ENCODE measurements at regions not wholly inside any gene's neighbourhood (a gene's known extent, or its start where the extent isn't known, plus 50 kb on each side); places are given as distances from the start of the nearest gene placed in this dataset.

GRCh38 chr5:114822436-114822835 is 347.3 kb downstream of the TRIM36 start:
- Histone ChIP-seq H4K20me1 (ENCODE audit: insufficient read depth) (no peaks in the 10 kb centered on the region), H3K4me1 (ENCODE audit: control insufficient read depth in 1 of 2, insufficient read depth in 2 of 2, low read length in 2 of 2) (no peaks in the 10 kb centered on the region), H3K9me2 (ENCODE audit: insufficient read depth) (no peaks in the 10 kb centered on the region), H3K36me3 (ENCODE audit: control insufficient read depth in 1 of 2, insufficient read depth in 2 of 2, low read length in 2 of 2) (no peaks in the 10 kb centered on the region), H3K9ac (ENCODE audit: low read length) (no peak overlapping the region), H3K27me3 (ENCODE audit: insufficient read depth, low read length) (no peaks in the 10 kb centered on the region), H3K4me3 (replicated peaks in 1 of 2; ENCODE audit: low read depth in 1 of 2, low read length in 2 of 2) (no peak overlapping the region), H3K9me3 (ENCODE audit: control insufficient read depth in 1 of 2, insufficient read depth in 1 of 2, low read depth in 1 of 2, low read length in 2 of 2) (no peaks in the 10 kb centered on the region), H3K27ac (ENCODE audit: low read depth, low read length) (no peak overlapping the region), H3K4me2 (ENCODE audit: low read length) (no peak overlapping the region), H3K79me2 (ENCODE audit: insufficient read depth, low read length) (no peaks in the 10 kb centered on the region), H2AFZ (ENCODE audit: low read depth, low read length, poor library complexity, severe bottlenecking) (no peak overlapping the region)
- TF ChIP-seq CEBPB (IDR thresholded peaks at IDR 0.05; ENCODE audit: low read depth) (no peak), CTCF (IDR thresholded peaks at IDR 0.05 in 2 of 3, conservative IDR thresholded peaks at IDR 0.05 in 1 of 3; ENCODE audit: borderline replicate concordance in 1 of 3, insufficient read depth in 1 of 3, low read depth in 2 of 3, low read length in 2 of 3) (no peak), SP1 (IDR thresholded peaks at IDR 0.05; ENCODE audit: low read depth) (no peak), ATF3 (IDR thresholded peaks at IDR 0.05) (no peak)
- intact Hi-C loops (cut with micrococcal nuclease), result no loop called here
- no TSS peak for BruUV-seq (replicated peaks)
- DNase-seq (ENCODE audit: low read depth, low spot score) (no peak), ATAC-seq (no peak)
- POLR2A ChIA-PET, result no interaction called here
- CTCF ChIA-PET, result no interaction called here
- RAD21 ChIA-PET (ENCODE audit: low non-redundant PET in 1 of 2, low total read pairs in 2 of 2, uncharacterized antibody in 2 of 2, unreplicated experiment in 2 of 2), result no interaction called here

- Histone ChIP-seq H3K9ac (ENCODE audit: low read length) (no peak overlapping the region), H3K9me3 (ENCODE audit: control insufficient read depth in 1 of 2, insufficient read depth in 1 of 2, low read depth in 1 of 2, low read length in 2 of 2) (no peaks in the 10 kb centered on the region), H4K20me1 (ENCODE audit: insufficient read depth) (no peaks in the 10 kb centered on the region), H3K4me2 (ENCODE audit: low read length) (no peak overlapping the region), H3K9me2 (ENCODE audit: insufficient read depth) (no peaks in the 10 kb centered on the region), H2AFZ (ENCODE audit: low read depth, low read length, poor library complexity, severe bottlenecking) (no peak overlapping the region), H3K27ac (ENCODE audit: low read depth, low read length) (no peak overlapping the region), H3K79me2 (ENCODE audit: insufficient read depth, low read length) (no peaks in the 10 kb centered on the region), H3K36me3 (ENCODE audit: control insufficient read depth in 1 of 2, insufficient read depth in 2 of 2, low read length in 2 of 2) (no peaks in the 10 kb centered on the region), H3K27me3 (ENCODE audit: insufficient read depth, low read length) (peaks cover 51% of the 10 kb centered on the region), H3K4me1 (ENCODE audit: control insufficient read depth in 1 of 2, insufficient read depth in 2 of 2, low read length in 2 of 2) (no peaks in the 10 kb centered on the region), H3K4me3 (replicated peaks in 1 of 2; ENCODE audit: low read depth in 1 of 2, low read length in 2 of 2) (no peak overlapping the region)
- RAD21 ChIA-PET (ENCODE audit: low non-redundant PET in 1 of 2, low total read pairs in 2 of 2, uncharacterized antibody in 2 of 2, unreplicated experiment in 2 of 2), result no interaction called here
- no TSS peak for BruUV-seq (replicated peaks)
- POLR2A ChIA-PET, result no interaction called here
- no peak for DNase-seq (ENCODE audit: low read depth, low spot score)
- CTCF ChIA-PET, result no interaction called here
- ATAC-seq, result no peak
- intact Hi-C loops (cut with micrococcal nuclease), result loop anchor here (5.0 kb wide), 1 partner anchor 1113 kb away; no protein-coding TSS in a partner anchor
- TF ChIP-seq ATF3 (IDR thresholded peaks at IDR 0.05), result no peak
- TF ChIP-seq EZH2phosphoT487 (IDR thresholded peaks at IDR 0.05; ENCODE audit: borderline replicate concordance), result no peak
- no peak for TF ChIP-seq SIN3A (IDR thresholded peaks at IDR 0.05; ENCODE audit: low read depth)
- TF ChIP-seq CBX3 (IDR thresholded peaks at IDR 0.05; ENCODE audit: low read depth), result no peak
- no peak for TF ChIP-seq REST (IDR thresholded peaks at IDR 0.05; ENCODE audit: low read depth)
- no peak for TF ChIP-seq EZH2 (IDR thresholded peaks at IDR 0.05)
- no peak for TF ChIP-seq YY1 (IDR thresholded peaks at IDR 0.05; ENCODE audit: extremely low read depth, insufficient replicate concordance, low read depth, low read length)
Measured at GRCh38 chr5:114790403-114790792, 379.3 kb downstream of the TRIM36 start.
